WTC11 (cell line): ENCODE measurements at regions not wholly inside any gene's neighbourhood (a gene's known extent, or its start where the extent isn't known, plus 50 kb on each side); places are given as distances from the start of the nearest gene placed in this dataset.

Experiments
- ATAC-seq: fragments of 200-7000 bp; cut with Tn5 transposase; 2 replicates; pipeline ENCODE4 v1.10.0; 2021; ENCODE audit warnings: mild to moderate bottlenecking, moderate library complexity
- CTCF ChIA-PET: fragments of 300-600 bp; sonication (Branson Sonifier 250); formaldehyde crosslinking; loops from one replicate; lab custom pipeline; 2021; ENCODE audit warnings: antibody characterized with exemption; lab: Charles Lee
- POLR2A ChIA-PET: fragments of 350-600 bp; sonication (Branson Sonifier 250); formaldehyde crosslinking; loops from one replicate; lab custom pipeline; 2021; ENCODE audit warnings: antibody characterized with exemption; lab: Charles Lee
- DNase-seq: peaks from one replicate; pipeline ENCODE4 v3.0.0; 2021; ENCODE audit warnings: low spot score
- H3K27ac Mint-ChIP-seq: 2 replicates; pipeline ENCODE4 v1.8.0; 2021; ENCODE audit warnings: mixed read lengths
- H3K27me3 Mint-ChIP-seq: 2 replicates; pipeline ENCODE4 v1.8.0; 2021; ENCODE audit warnings: low read depth, mild to moderate bottlenecking, moderate library complexity, mixed read lengths
- H3K36me3 Mint-ChIP-seq: 2 replicates; pipeline ENCODE4 v1.8.0; 2021; ENCODE audit warnings: mixed read lengths
- H3K4me1 Mint-ChIP-seq: 2 replicates; pipeline ENCODE4 v1.8.0; 2022; ENCODE audit warnings: mixed read lengths
- H3K4me3 Mint-ChIP-seq: 2 replicates; pipeline ENCODE4 v1.8.0; 2021; ENCODE audit warnings: mild to moderate bottlenecking, moderate library complexity, mixed read lengths
- H3K9me3 Mint-ChIP-seq: 2 replicates; pipeline ENCODE4 v1.8.0; 2021; ENCODE audit warnings: mixed read lengths
- CBFB ChIP-seq: sonication (generic); formaldehyde crosslinking; IDR thresholded peaks from 2 replicates; pipeline ENCODE4 v1.8.1; 2022; ENCODE audit warnings: mild to moderate bottlenecking, low read depth, missing genetic modification reagents
- CREB1 ChIP-seq: sonication (generic); formaldehyde crosslinking; IDR thresholded peaks from 2 replicates; pipeline ENCODE4 v1.8.0; 2023; ENCODE audit warnings: mild to moderate bottlenecking, missing genetic modification reagents
- CREM ChIP-seq: sonication (generic); formaldehyde crosslinking; IDR thresholded peaks from 2 replicates; pipeline ENCODE4 v1.8.1; 2022; ENCODE audit warnings: mild to moderate bottlenecking, missing genetic modification reagents, moderate library complexity
- ETV6 ChIP-seq: sonication (generic); formaldehyde crosslinking; IDR thresholded peaks from 2 replicates; pipeline ENCODE4 v1.8.1; 2022; ENCODE audit warnings: mild to moderate bottlenecking, missing genetic modification reagents
- NR1H2 ChIP-seq: sonication (generic); formaldehyde crosslinking; IDR thresholded peaks from 2 replicates; pipeline ENCODE4 v1.9.0; 2021; ENCODE audit warnings: mild to moderate bottlenecking, moderate library complexity, missing genetic modification reagents
- RORB ChIP-seq: fragments of 250-450 bp; sonication (Bioruptor Pico); IDR thresholded peaks from 2 replicates; pipeline ENCODE4 v1.9.0; 2021; ENCODE audit warnings: mild to moderate bottlenecking
- SMAD3 ChIP-seq: sonication (generic); formaldehyde crosslinking; IDR thresholded peaks from 2 replicates; pipeline ENCODE4 v1.8.0; 2022; ENCODE audit warnings: missing genetic modification reagents, mild to moderate bottlenecking, borderline replicate concordance
- SP1 ChIP-seq: sonication (generic); formaldehyde crosslinking; conservative IDR thresholded peaks from 2 replicates; pipeline ENCODE4 v1.8.1; 2022; ENCODE audit warnings: missing genetic modification reagents
- TEAD1 ChIP-seq: sonication (generic); formaldehyde crosslinking; IDR thresholded peaks from 2 replicates; pipeline ENCODE4 v1.8.0; 2022; ENCODE audit warnings: mild to moderate bottlenecking, missing genetic modification reagents
- ZNF263 ChIP-seq: sonication (generic); formaldehyde crosslinking; IDR thresholded peaks from 2 replicates; pipeline ENCODE4 v1.8.1; 2022; ENCODE audit warnings: low read depth, mild to moderate bottlenecking, moderate library complexity, missing genetic modification reagents
- ZNF317 ChIP-seq: sonication (generic); formaldehyde crosslinking; IDR thresholded peaks from 2 replicates; pipeline ENCODE4 v1.8.1; 2023; ENCODE audit warnings: low read depth, mild to moderate bottlenecking, moderate library complexity, missing genetic modification reagents, borderline replicate concordance
- ZNF423 ChIP-seq: fragments of 250-450 bp; sonication (Bioruptor Pico); IDR thresholded peaks from 2 replicates; pipeline ENCODE4 v2.1.2; 2022; ENCODE audit warnings: mild to moderate bottlenecking, moderate library complexity
- TF ChIP-seq, protein P1 (sequence below): fragments of 250-450 bp; sonication (Bioruptor Pico); IDR thresholded peaks from 2 replicates; pipeline ENCODE4 v2.1.2; 2022; ENCODE audit warnings: mild to moderate bottlenecking, moderate library complexity
- TF ChIP-seq, protein P2 (sequence below): fragments of 200-600 bp; IDR thresholded peaks from 2 replicates; pipeline ENCODE4 v1.8.0; 2022; ENCODE audit warnings: antibody characterized with exemption
- TF ChIP-seq, protein P3 (sequence below): sonication (generic); formaldehyde crosslinking; IDR thresholded peaks from 2 replicates; pipeline ENCODE4 v1.8.1; 2022; ENCODE audit warnings: mild to moderate bottlenecking, missing genetic modification reagents, moderate library complexity, borderline replicate concordance
- TF ChIP-seq, protein P4 (sequence below): sonication (generic); formaldehyde crosslinking; IDR thresholded peaks from 2 replicates; pipeline ENCODE4 v1.8.0; 2022; ENCODE audit warnings: missing genetic modification reagents
- TF ChIP-seq, protein P5 (sequence below): sonication (generic); formaldehyde crosslinking; IDR thresholded peaks from 2 replicates; pipeline ENCODE4 v1.8.1; 2023; ENCODE audit warnings: mild to moderate bottlenecking, missing genetic modification reagents
- TF ChIP-seq, protein P6 (sequence below): sonication (generic); formaldehyde crosslinking; IDR thresholded peaks from 2 replicates; pipeline ENCODE4 v1.8.1; 2023; ENCODE audit warnings: mild to moderate bottlenecking, missing genetic modification reagents, borderline replicate concordance

DNA sequence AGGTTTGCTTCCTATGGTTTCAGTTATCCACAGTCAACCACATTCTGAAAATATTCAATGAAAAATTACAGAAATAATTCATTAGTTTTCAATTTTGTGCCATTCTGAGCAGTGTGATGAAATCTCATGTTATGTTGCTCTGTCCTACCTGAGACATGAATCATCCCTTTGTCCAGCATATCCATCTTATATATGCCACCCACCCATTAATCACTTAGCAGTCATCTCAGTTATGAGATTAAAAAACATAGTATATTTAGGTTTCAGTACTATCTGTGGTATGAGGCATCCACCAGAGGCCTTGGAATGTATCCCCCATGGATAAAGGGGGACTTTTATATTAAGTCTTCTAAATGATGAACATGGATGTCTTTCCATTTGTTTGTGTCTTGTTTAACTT lies 64.7 kb upstream of the PROK2 start:
- no peak for ATAC-seq
- DNase-seq: no peak
- peaks cover 2% of the 10 kb centered on the region; the same call in 1 of the 2 replicates for H3K27me3 Mint-ChIP-seq
- no peak overlapping the region for H3K27ac Mint-ChIP-seq
- no peaks in the 10 kb centered on the region for H3K36me3 Mint-ChIP-seq
- H3K4me3 Mint-ChIP-seq: no peak overlapping the region
- TF ChIP-seq ZNF423 (CRISPR knock-in tag) (no peak), SP1 (no peak), CREM (no peak), NR1H2 (no peak), ZNF317 (CRISPR knock-in tag) (no peak), SMAD3 (CRISPR knock-in tag) (no peak), RORB (CRISPR knock-in tag) (no peak), TEAD1 (CRISPR knock-in tag) (no peak), ETV6 (no peak), CREB1 (CRISPR knock-in tag) (no peak), CBFB (CRISPR knock-in tag) (no peak), ZNF263 (CRISPR knock-in tag) (no peak)
- TF ChIP-seq, protein P1, sequence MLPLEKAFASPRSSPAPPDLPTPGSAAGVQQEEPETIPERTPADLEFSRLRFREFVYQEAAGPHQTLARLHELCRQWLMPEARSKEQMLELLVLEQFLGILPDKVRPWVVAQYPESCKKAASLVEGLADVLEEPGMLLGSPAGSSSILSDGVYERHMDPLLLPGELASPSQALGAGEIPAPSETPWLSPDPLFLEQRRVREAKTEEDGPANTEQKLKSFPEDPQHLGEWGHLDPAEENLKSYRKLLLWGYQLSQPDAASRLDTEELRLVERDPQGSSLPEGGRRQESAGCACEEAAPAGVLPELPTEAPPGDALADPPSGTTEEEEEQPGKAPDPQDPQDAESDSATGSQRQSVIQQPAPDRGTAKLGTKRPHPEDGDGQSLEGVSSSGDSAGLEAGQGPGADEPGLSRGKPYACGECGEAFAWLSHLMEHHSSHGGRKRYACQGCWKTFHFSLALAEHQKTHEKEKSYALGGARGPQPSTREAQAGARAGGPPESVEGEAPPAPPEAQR (CRISPR knock-in tag): no peak
- TF ChIP-seq, protein P2, sequence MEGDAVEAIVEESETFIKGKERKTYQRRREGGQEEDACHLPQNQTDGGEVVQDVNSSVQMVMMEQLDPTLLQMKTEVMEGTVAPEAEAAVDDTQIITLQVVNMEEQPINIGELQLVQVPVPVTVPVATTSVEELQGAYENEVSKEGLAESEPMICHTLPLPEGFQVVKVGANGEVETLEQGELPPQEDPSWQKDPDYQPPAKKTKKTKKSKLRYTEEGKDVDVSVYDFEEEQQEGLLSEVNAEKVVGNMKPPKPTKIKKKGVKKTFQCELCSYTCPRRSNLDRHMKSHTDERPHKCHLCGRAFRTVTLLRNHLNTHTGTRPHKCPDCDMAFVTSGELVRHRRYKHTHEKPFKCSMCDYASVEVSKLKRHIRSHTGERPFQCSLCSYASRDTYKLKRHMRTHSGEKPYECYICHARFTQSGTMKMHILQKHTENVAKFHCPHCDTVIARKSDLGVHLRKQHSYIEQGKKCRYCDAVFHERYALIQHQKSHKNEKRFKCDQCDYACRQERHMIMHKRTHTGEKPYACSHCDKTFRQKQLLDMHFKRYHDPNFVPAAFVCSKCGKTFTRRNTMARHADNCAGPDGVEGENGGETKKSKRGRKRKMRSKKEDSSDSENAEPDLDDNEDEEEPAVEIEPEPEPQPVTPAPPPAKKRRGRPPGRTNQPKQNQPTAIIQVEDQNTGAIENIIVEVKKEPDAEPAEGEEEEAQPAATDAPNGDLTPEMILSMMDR: no peak
- TF ChIP-seq, protein P3, sequence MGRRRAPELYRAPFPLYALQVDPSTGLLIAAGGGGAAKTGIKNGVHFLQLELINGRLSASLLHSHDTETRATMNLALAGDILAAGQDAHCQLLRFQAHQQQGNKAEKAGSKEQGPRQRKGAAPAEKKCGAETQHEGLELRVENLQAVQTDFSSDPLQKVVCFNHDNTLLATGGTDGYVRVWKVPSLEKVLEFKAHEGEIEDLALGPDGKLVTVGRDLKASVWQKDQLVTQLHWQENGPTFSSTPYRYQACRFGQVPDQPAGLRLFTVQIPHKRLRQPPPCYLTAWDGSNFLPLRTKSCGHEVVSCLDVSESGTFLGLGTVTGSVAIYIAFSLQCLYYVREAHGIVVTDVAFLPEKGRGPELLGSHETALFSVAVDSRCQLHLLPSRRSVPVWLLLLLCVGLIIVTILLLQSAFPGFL (CRISPR knock-in tag): no peak
- TF ChIP-seq, protein P4, sequence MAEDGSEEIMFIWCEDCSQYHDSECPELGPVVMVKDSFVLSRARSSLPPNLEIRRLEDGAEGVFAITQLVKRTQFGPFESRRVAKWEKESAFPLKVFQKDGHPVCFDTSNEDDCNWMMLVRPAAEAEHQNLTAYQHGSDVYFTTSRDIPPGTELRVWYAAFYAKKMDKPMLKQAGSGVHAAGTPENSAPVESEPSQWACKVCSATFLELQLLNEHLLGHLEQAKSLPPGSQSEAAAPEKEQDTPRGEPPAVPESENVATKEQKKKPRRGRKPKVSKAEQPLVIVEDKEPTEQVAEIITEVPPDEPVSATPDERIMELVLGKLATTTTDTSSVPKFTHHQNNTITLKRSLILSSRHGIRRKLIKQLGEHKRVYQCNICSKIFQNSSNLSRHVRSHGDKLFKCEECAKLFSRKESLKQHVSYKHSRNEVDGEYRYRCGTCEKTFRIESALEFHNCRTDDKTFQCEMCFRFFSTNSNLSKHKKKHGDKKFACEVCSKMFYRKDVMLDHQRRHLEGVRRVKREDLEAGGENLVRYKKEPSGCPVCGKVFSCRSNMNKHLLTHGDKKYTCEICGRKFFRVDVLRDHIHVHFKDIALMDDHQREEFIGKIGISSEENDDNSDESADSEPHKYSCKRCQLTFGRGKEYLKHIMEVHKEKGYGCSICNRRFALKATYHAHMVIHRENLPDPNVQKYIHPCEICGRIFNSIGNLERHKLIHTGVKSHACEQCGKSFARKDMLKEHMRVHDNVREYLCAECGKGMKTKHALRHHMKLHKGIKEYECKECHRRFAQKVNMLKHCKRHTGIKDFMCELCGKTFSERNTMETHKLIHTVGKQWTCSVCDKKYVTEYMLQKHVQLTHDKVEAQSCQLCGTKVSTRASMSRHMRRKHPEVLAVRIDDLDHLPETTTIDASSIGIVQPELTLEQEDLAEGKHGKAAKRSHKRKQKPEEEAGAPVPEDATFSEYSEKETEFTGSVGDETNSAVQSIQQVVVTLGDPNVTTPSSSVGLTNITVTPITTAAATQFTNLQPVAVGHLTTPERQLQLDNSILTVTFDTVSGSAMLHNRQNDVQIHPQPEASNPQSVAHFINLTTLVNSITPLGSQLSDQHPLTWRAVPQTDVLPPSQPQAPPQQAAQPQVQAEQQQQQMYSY (CRISPR knock-in tag): no peak
- TF ChIP-seq, protein P5, sequence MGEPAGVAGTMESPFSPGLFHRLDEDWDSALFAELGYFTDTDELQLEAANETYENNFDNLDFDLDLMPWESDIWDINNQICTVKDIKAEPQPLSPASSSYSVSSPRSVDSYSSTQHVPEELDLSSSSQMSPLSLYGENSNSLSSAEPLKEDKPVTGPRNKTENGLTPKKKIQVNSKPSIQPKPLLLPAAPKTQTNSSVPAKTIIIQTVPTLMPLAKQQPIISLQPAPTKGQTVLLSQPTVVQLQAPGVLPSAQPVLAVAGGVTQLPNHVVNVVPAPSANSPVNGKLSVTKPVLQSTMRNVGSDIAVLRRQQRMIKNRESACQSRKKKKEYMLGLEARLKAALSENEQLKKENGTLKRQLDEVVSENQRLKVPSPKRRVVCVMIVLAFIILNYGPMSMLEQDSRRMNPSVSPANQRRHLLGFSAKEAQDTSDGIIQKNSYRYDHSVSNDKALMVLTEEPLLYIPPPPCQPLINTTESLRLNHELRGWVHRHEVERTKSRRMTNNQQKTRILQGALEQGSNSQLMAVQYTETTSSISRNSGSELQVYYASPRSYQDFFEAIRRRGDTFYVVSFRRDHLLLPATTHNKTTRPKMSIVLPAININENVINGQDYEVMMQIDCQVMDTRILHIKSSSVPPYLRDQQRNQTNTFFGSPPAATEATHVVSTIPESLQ (CRISPR knock-in tag): no peak
- TF ChIP-seq, protein P6, sequence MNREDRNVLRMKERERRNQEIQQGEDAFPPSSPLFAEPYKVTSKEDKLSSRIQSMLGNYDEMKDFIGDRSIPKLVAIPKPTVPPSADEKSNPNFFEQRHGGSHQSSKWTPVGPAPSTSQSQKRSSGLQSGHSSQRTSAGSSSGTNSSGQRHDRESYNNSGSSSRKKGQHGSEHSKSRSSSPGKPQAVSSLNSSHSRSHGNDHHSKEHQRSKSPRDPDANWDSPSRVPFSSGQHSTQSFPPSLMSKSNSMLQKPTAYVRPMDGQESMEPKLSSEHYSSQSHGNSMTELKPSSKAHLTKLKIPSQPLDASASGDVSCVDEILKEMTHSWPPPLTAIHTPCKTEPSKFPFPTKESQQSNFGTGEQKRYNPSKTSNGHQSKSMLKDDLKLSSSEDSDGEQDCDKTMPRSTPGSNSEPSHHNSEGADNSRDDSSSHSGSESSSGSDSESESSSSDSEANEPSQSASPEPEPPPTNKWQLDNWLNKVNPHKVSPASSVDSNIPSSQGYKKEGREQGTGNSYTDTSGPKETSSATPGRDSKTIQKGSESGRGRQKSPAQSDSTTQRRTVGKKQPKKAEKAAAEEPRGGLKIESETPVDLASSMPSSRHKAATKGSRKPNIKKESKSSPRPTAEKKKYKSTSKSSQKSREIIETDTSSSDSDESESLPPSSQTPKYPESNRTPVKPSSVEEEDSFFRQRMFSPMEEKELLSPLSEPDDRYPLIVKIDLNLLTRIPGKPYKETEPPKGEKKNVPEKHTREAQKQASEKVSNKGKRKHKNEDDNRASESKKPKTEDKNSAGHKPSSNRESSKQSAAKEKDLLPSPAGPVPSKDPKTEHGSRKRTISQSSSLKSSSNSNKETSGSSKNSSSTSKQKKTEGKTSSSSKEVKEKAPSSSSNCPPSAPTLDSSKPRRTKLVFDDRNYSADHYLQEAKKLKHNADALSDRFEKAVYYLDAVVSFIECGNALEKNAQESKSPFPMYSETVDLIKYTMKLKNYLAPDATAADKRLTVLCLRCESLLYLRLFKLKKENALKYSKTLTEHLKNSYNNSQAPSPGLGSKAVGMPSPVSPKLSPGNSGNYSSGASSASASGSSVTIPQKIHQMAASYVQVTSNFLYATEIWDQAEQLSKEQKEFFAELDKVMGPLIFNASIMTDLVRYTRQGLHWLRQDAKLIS: no peak
- TF ChIP-seq, all 79 proteins: peak for 0
- Mint-ChIP-seq H3K4me1 (peaks cover 5% of the 10 kb centered on the region; the same call in 1 of the 2 replicates), H3K9me3 (no peaks in the 10 kb centered on the region)
- POLR2A ChIA-PET: no interaction called here
- CTCF ChIA-PET: no interaction called here
